ENCODE measurements at regions not wholly inside any gene's neighbourhood (a gene's known extent, or its start where the extent isn't known, plus 50 kb on each side); places are given as distances from the start of the nearest gene placed in this dataset.
"Not testable (repeated sequence)": the region's sequence is repeated elsewhere in the genome, so short reads cannot be mapped to it uniquely, and the experiment has no call there.

GRCh38 chr5:110836851-110837250 lies 98.0 kb downstream of the SLC25A46 start:
- Histone ChIP-seq H4K20me1 (ENCODE audit: control insufficient read depth, insufficient read depth, low read depth, low read length) (no peaks in the 10 kb centered on the region), H3K9me2 (replicated peaks; ENCODE audit: control insufficient read depth, low read length) (no peaks in the 10 kb centered on the region), H3K27ac (ENCODE audit: low read depth, low read length) (no peak overlapping the region), H3F3A (ENCODE audit: control insufficient read depth, insufficient read depth) (no peaks in the 10 kb centered on the region), H3K36me3 (ENCODE audit: control insufficient read depth, low read length) (no peaks in the 10 kb centered on the region), H3K9me3 (ENCODE audit: control insufficient read depth, insufficient read depth, low read length) (no peaks in the 10 kb centered on the region), H3K4me1 (ENCODE audit: control insufficient read depth, low read length) (no peaks in the 10 kb centered on the region), H3K4me3 (ENCODE audit: low read length) (no peak overlapping the region), H3K27me3 (ENCODE audit: control insufficient read depth, low read length) (no peaks in the 10 kb centered on the region), H3K79me2 (ENCODE audit: control insufficient read depth, low read length) (no peaks in the 10 kb centered on the region), H3K4me2 (ENCODE audit: low read length) (no peak overlapping the region)
- TF ChIP-seq CTCF (IDR thresholded peaks at IDR 0.05; ENCODE audit: low read depth, low read length, poor library complexity, severe bottlenecking) (no peak), EZH2phosphoT487 (IDR thresholded peaks at IDR 0.05; ENCODE audit: borderline replicate concordance, low read length) (no peak)

- H3K27ac ChIP-seq (ENCODE audit: low read depth, low read length); H3K9me3 ChIP-seq (ENCODE audit: control insufficient read depth, insufficient read depth, low read length); H3K4me2 ChIP-seq (ENCODE audit: low read length); H3K79me2 ChIP-seq (ENCODE audit: control insufficient read depth, low read length); H3K4me1 ChIP-seq (ENCODE audit: control insufficient read depth, low read length); H3K9me2 ChIP-seq (replicated peaks; ENCODE audit: control insufficient read depth, low read length); H3K36me3 ChIP-seq (ENCODE audit: control insufficient read depth, low read length); H3K27me3 ChIP-seq (ENCODE audit: control insufficient read depth, low read length); H4K20me1 ChIP-seq (ENCODE audit: control insufficient read depth, insufficient read depth, low read depth, low read length); H3K4me3 ChIP-seq (ENCODE audit: low read length); H3F3A ChIP-seq (ENCODE audit: control insufficient read depth, insufficient read depth): not testable (repeated sequence)
Observed at GRCh38 chr5:110838357-110838756, 99.5 kb downstream of the SLC25A46 start.

- no peaks in the 10 kb centered on the region for H3K9me3 ChIP-seq (ENCODE audit: control insufficient read depth, insufficient read depth, low read length)
- no peaks in the 10 kb centered on the region for H3K9me2 ChIP-seq (replicated peaks; ENCODE audit: control insufficient read depth, low read length)
- H3K79me2 ChIP-seq (ENCODE audit: control insufficient read depth, low read length): no peaks in the 10 kb centered on the region
- H3K36me3 ChIP-seq (ENCODE audit: control insufficient read depth, low read length): no peaks in the 10 kb centered on the region
- no peak overlapping the region for H3K4me2 ChIP-seq (ENCODE audit: low read length)
- no peak for TF ChIP-seq EZH2phosphoT487 (IDR thresholded peaks at IDR 0.05; ENCODE audit: borderline replicate concordance, low read length)
- no peak for TF ChIP-seq CTCF (IDR thresholded peaks at IDR 0.05; ENCODE audit: low read depth, low read length, poor library complexity, severe bottlenecking)
- no peak overlapping the region for H3K4me3 ChIP-seq (ENCODE audit: low read length)
- H3F3A ChIP-seq (ENCODE audit: control insufficient read depth, insufficient read depth): no peaks in the 10 kb centered on the region
- no peaks in the 10 kb centered on the region for H3K27me3 ChIP-seq (ENCODE audit: control insufficient read depth, low read length)
- H3K27ac ChIP-seq (ENCODE audit: low read depth, low read length): no peak overlapping the region
- H3K4me1 ChIP-seq (ENCODE audit: control insufficient read depth, low read length): no peaks in the 10 kb centered on the region
- H4K20me1 ChIP-seq (ENCODE audit: control insufficient read depth, insufficient read depth, low read depth, low read length): no peaks in the 10 kb centered on the region
Observed at GRCh38 chr5:110838961-110839360, 100.2 kb downstream of the SLC25A46 start.

- TF ChIP-seq CTCF (IDR thresholded peaks at IDR 0.05; ENCODE audit: low read depth, low read length, poor library complexity, severe bottlenecking) (no peak), EZH2phosphoT487 (IDR thresholded peaks at IDR 0.05; ENCODE audit: borderline replicate concordance, low read length) (no peak)
- no peaks in the 10 kb centered on the region for H3K36me3 ChIP-seq (ENCODE audit: control insufficient read depth, low read length)
Observed at GRCh38 chr5:110840347-110840960, 101.6 kb downstream of the SLC25A46 start.

More at GRCh38 chr5:110840347-110840960, 101.6 kb downstream of the SLC25A46 start:
- H3K9me2 ChIP-seq (replicated peaks; ENCODE audit: control insufficient read depth, low read length): no peaks in the 10 kb centered on the region
- no peaks in the 10 kb centered on the region for H3K79me2 ChIP-seq (ENCODE audit: control insufficient read depth, low read length)
- no peak overlapping the region for H3K4me2 ChIP-seq (ENCODE audit: low read length)
- H4K20me1 ChIP-seq (ENCODE audit: control insufficient read depth, insufficient read depth, low read depth, low read length): no peaks in the 10 kb centered on the region
- no peak overlapping the region for H3K27ac ChIP-seq (ENCODE audit: low read depth, low read length)
- H3F3A ChIP-seq (ENCODE audit: control insufficient read depth, insufficient read depth): no peaks in the 10 kb centered on the region
- H3K4me3 ChIP-seq (ENCODE audit: low read length): no peak overlapping the region
- H3K9me3 ChIP-seq (ENCODE audit: control insufficient read depth, insufficient read depth, low read length): no peaks in the 10 kb centered on the region
- no peaks in the 10 kb centered on the region for H3K27me3 ChIP-seq (ENCODE audit: control insufficient read depth, low read length)
- no peaks in the 10 kb centered on the region for H3K4me1 ChIP-seq (ENCODE audit: control insufficient read depth, low read length)
